B cell (primary cell): ENCODE measurements at regions not wholly inside any gene's neighbourhood (a gene's known extent, or its start where the extent isn't known, plus 50 kb on each side); places are given as distances from the start of the nearest gene placed in this dataset.

Experiments
- ATAC-seq: fragments of 200-7000 bp; cut with Tn5 transposase; one replicate; pipeline ENCODE4 v1.10.0; 2021; ENCODE audit warnings: low read depth, mild to moderate bottlenecking, moderate number of reproducible peaks, moderate library complexity
- CTCF ChIA-PET: fragments of 350-600 bp; sonication (Branson Sonifier 250); formaldehyde crosslinking; loops from one replicate; lab custom pipeline; 2021; ENCODE audit warnings: antibody characterized with exemption, inconsistent platforms; lab: Charles Lee
- POLR2A ChIA-PET: fragments of 350-600 bp; sonication (Branson Sonifier 250); formaldehyde crosslinking; loops from one replicate; lab custom pipeline; 2021; ENCODE audit warnings: antibody characterized with exemption; lab: Charles Lee
- DNase-seq: peaks from one replicate; pipeline ENCODE4 v3.0.0; 2013
- H2AFZ ChIP-seq: 2 replicates; pipeline ENCODE4 v1.6.1; 2012; ENCODE audit warnings: mild to moderate bottlenecking, low read depth, low read length; ENCODE audit not compliant: insufficient read depth, poor library complexity, severe bottlenecking
- H3K27ac ChIP-seq, 2 donors: 1 replicate in 1 of 2; 2 replicates in 1 of 2; pipeline ENCODE4 v1.5.1; 2012 to 2013; ENCODE audit warnings: low read length in 2 of 2, mild to moderate bottlenecking in 2 of 2, moderate library complexity in 1 of 2
- H3K27me3 ChIP-seq, 4 experiments: fragments of 200-600 bp in 1 of 4; sonication (generic) in 1 of 4; replicated peaks in 1 of 4; 1 replicate in 2 of 4; 2 replicates in 2 of 4; pipeline versions ENCODE4 v1.6.1 to v1.7.0; 2013 to 2016; ENCODE audit warnings: low read length in 3 of 4, mild to moderate bottlenecking in 2 of 4, mixed read lengths in 1 of 4, moderate library complexity in 1 of 4; ENCODE audit not compliant: insufficient read depth in 4 of 4, control insufficient read depth in 3 of 4; ENCODE audit errors: control extremely low read depth in 1 of 4
- H3K36me3 ChIP-seq, 2 experiments: replicated peaks in 1 of 2; 1 replicate in 1 of 2; 2 replicates in 1 of 2; pipeline versions ENCODE4 v1.6.1 to v1.7.1; 2013; ENCODE audit warnings: low read length in 1 of 2; ENCODE audit not compliant: insufficient read depth in 2 of 2, control insufficient read depth in 1 of 2; ENCODE audit errors: control extremely low read depth in 1 of 2, extremely low read depth in 1 of 2
- H3K4me1 ChIP-seq, 2 donors: fragments of 200-600 bp in 1 of 2; sonication (generic) in 1 of 2; 1 replicate in 1 of 2; 2 replicates in 1 of 2; pipeline versions ENCODE4 v1.5.1 to v1.6.1; 2013 to 2017; ENCODE audit warnings: low read length in 2 of 2; ENCODE audit not compliant: control insufficient read depth in 2 of 2, insufficient read depth in 2 of 2
- H3K4me2 ChIP-seq: replicated peaks from 2 replicates; pipeline ENCODE3; 2012; ENCODE audit warnings: mild to moderate bottlenecking, low read depth, low read length; ENCODE audit not compliant: poor library complexity, severe bottlenecking
- H3K4me3 ChIP-seq, 5 experiments: fragments of 200-600 bp in 1 of 5; sonication (generic) in 1 of 5; 1 replicate in 3 of 5; 2 replicates in 2 of 5; pipeline versions ENCODE4 v1.5.1 to v1.7.0; 2011 to 2016; ENCODE audit warnings: low read length in 4 of 5, mild to moderate bottlenecking in 4 of 5, low read depth in 2 of 5, control low read depth in 1 of 5, moderate library complexity in 1 of 5; ENCODE audit not compliant: insufficient read depth in 1 of 5; ENCODE audit errors: control extremely low read depth in 1 of 5, extremely low read depth in 1 of 5
- H3K79me2 ChIP-seq: fragments of 200-600 bp; sonication (generic); one replicate; pipeline ENCODE4 v1.6.0; 2016; ENCODE audit warnings: low read length; ENCODE audit not compliant: control insufficient read depth, insufficient read depth
- H3K9ac ChIP-seq: fragments of 200-600 bp; sonication (generic); 2 replicates; pipeline ENCODE4 v1.6.1; 2017; ENCODE audit warnings: mild to moderate bottlenecking, low read length, moderate library complexity
- H3K9me3 ChIP-seq, 3 donors: one replicate each; pipeline versions ENCODE4 v1.6.1 to v1.7.1; 2013; ENCODE audit warnings: low read length in 2 of 3; ENCODE audit not compliant: control insufficient read depth in 2 of 3, insufficient read depth in 1 of 3; ENCODE audit errors: control extremely low read depth in 1 of 3
- H4K20me1 ChIP-seq: 2 replicates; pipeline ENCODE4 v1.6.0; 2012; ENCODE audit warnings: mild to moderate bottlenecking, low read length; ENCODE audit not compliant: insufficient read depth, control insufficient read depth, poor library complexity, severe bottlenecking
- H3K27ac Mint-ChIP-seq: one replicate; pipeline ENCODE4 v1.8.0; 2021; ENCODE audit warnings: mixed read lengths
- H3K27me3 Mint-ChIP-seq: one replicate; pipeline ENCODE4 v1.8.0; 2021; ENCODE audit warnings: mixed read lengths
- H3K4me1 Mint-ChIP-seq: one replicate; pipeline ENCODE4 v1.8.0; 2021; ENCODE audit warnings: mixed read lengths
- H3K4me3 Mint-ChIP-seq: one replicate; pipeline ENCODE4 v1.8.0; 2021; ENCODE audit warnings: mixed read lengths
- H3K9me3 Mint-ChIP-seq: one replicate; pipeline ENCODE4 v1.8.0; 2022; ENCODE audit warnings: mixed read lengths; ENCODE audit not compliant: insufficient read depth
- EZH2 ChIP-seq: IDR thresholded peaks from 2 replicates; pipeline ENCODE4 v1.6.1; 2012; ENCODE audit warnings: borderline replicate concordance, low read depth, mild to moderate bottlenecking, moderate library complexity, low read length; ENCODE audit not compliant: insufficient read depth, poor library complexity, severe bottlenecking
- WGBS: methylation state at CpG from one replicate; pipeline ENCODE4 v1.1.5; 2013; ENCODE audit warnings: missing lambda C conversion rate; ENCODE audit not compliant: insufficient coverage; 5-methylcytosine and 5-hydroxymethylcytosine counted together
- intact Hi-C: fragments of 100-400 bp; cut with micrococcal nuclease; formaldehyde crosslinking; loops from one replicate; pipeline ENCODE4 v1.10.0; 2022
- TF ChIP-seq, protein P1 (sequence below): fragments of 200-600 bp; IDR thresholded peaks from one replicate; pipeline ENCODE4 v1.8.0; 2022; ENCODE audit warnings: antibody characterized with exemption, mild to moderate bottlenecking

DNA sequence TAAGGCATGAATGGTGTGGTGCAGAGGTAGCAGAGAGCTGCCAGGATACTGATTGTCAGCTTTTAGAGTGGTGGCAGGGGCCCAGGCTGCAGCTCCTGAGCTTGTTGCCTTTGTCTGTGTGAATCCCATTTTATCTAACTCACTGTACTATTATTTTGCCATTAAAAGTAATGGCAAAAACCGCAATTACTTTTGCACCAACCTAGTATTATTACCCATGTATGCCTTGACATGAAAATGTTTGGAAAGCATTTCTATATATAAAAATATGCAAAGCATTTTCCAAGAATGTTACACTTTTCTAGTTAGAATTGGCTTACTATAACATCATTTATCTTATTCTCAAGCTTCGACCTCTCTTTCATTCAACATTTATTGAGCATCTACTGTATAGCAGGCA, 308.1 kb upstream of the MYOCD start:
- Histone ChIP-seq H3K9me3 (peaks cover 0 to 4% (median 0%) of the 10 kb centered on the region in 3 donors), H3K79me2 (no peaks in the 10 kb centered on the region), H3K27ac (no peak overlapping the region), H3K36me3 (no peaks in the 10 kb centered on the region), H3K9ac (no peak overlapping the region), H3K27me3 (no peaks in the 10 kb centered on the region), H4K20me1 (no peaks in the 10 kb centered on the region), H3K4me2 (no peak overlapping the region), H2AFZ (no peak overlapping the region), H3K4me3 (no peak overlapping the region), H3K4me1 (no peaks in the 10 kb centered on the region)
- Mint-ChIP-seq H3K27me3 (no peaks in the 10 kb centered on the region), H3K4me1 (no peaks in the 10 kb centered on the region), H3K9me3 (no peaks in the 10 kb centered on the region), H3K4me3 (no peak overlapping the region), H3K27ac (no peak overlapping the region)
- WGBS = 89% methylated on average over 1 of the region's 2 CpGs
- DNase-seq (no peak), ATAC-seq (no peak)
- ChIA-PET CTCF (no interaction called here), POLR2A (no interaction called here)
- intact Hi-C loops = no loop called here
- TF ChIP-seq, protein P1, sequence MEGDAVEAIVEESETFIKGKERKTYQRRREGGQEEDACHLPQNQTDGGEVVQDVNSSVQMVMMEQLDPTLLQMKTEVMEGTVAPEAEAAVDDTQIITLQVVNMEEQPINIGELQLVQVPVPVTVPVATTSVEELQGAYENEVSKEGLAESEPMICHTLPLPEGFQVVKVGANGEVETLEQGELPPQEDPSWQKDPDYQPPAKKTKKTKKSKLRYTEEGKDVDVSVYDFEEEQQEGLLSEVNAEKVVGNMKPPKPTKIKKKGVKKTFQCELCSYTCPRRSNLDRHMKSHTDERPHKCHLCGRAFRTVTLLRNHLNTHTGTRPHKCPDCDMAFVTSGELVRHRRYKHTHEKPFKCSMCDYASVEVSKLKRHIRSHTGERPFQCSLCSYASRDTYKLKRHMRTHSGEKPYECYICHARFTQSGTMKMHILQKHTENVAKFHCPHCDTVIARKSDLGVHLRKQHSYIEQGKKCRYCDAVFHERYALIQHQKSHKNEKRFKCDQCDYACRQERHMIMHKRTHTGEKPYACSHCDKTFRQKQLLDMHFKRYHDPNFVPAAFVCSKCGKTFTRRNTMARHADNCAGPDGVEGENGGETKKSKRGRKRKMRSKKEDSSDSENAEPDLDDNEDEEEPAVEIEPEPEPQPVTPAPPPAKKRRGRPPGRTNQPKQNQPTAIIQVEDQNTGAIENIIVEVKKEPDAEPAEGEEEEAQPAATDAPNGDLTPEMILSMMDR = no peak
- no peak for TF ChIP-seq EZH2

DNA sequence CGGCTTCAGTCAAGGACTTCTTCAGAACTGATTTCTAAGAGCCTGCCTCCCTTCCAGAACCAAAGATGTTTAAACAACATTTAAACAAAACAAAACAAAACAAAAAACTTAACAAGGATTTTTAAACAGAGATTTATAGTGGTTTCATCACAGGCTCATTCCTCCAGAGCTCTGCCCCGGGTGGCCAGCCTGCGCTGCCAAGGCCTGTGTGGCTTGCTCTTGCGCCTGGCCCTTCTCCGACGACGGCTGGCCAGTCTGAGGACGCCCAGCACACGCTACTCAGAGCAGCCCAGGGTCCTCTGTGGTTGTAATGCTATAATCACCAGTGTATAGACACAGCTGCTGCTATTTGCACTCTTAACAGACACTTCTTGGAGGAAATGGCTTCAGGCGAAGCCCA, 307.2 kb upstream of the MYOCD start:
- Mint-ChIP-seq H3K4me1 (no peaks in the 10 kb centered on the region), H3K9me3 (no peaks in the 10 kb centered on the region), H3K27me3 (no peaks in the 10 kb centered on the region), H3K27ac (no peak overlapping the region), H3K4me3 (no peak overlapping the region)
- no peak overlapping the region for H2AFZ ChIP-seq
- no peak for DNase-seq
- no peak for ATAC-seq
- intact Hi-C loops = no loop called here
- H3K27ac ChIP-seq = no peak overlapping the region
- H3K27me3 ChIP-seq = no peaks in the 10 kb centered on the region
- ChIA-PET CTCF (no interaction called here), POLR2A (no interaction called here)
- H3K79me2 ChIP-seq = no peaks in the 10 kb centered on the region
- no peaks in the 10 kb centered on the region for H3K36me3 ChIP-seq
- H3K9ac ChIP-seq = no peak overlapping the region
- H3K9me3 ChIP-seq = peaks cover 0 to 4% (median 0%) of the 10 kb centered on the region in 3 donors
- H3K4me1 ChIP-seq = no peaks in the 10 kb centered on the region
- no peak for TF ChIP-seq EZH2
- TF ChIP-seq, protein P1 = no peak
- no peak overlapping the region for H3K4me2 ChIP-seq
- no peaks in the 10 kb centered on the region for H4K20me1 ChIP-seq
- no peak overlapping the region for H3K4me3 ChIP-seq
- WGBS = 87% methylated on average over 8 of the region's 10 CpGs
